NB4 (cell line): ENCODE measurements at regions not wholly inside any gene's neighbourhood (a gene's known extent, or its start where the extent isn't known, plus 50 kb on each side); places are given as distances from the start of the nearest gene placed in this dataset.

ENCODE experiments used
- POLR2A ChIP-seq: IDR thresholded peaks from 2 replicates; pipeline ENCODE4 v1.6.1; 2011; ENCODE audit warnings: mild to moderate bottlenecking; ENCODE audit not compliant: insufficient read length; ENCODE audit errors: extremely low read depth
- TF ChIP-seq, protein P1 (sequence below): IDR thresholded peaks from one replicate; pipeline ENCODE4 v1.5.1; 2012; ENCODE audit warnings: low read depth, low read length

DNA sequence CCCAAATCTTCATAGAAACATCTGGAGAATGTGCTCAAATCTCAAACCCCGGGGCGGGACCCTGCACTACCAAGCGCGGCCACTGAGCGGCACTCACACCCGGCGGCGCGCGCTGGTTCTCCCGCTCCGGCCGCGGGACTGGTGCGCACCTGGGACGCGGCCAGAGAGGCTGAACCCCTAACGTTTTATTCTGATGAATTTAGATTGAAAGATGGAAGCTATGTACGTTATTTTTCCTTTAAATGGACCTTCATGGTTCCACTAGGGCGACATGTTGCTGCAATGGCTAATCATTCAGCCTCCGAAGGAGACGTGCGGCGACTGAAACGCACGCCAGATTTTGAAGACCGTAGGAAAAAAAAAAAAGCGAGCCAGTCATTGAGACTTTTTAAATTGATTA is 107.0 kb upstream of the INSIG1 start:
- TF ChIP-seq, protein P1, sequence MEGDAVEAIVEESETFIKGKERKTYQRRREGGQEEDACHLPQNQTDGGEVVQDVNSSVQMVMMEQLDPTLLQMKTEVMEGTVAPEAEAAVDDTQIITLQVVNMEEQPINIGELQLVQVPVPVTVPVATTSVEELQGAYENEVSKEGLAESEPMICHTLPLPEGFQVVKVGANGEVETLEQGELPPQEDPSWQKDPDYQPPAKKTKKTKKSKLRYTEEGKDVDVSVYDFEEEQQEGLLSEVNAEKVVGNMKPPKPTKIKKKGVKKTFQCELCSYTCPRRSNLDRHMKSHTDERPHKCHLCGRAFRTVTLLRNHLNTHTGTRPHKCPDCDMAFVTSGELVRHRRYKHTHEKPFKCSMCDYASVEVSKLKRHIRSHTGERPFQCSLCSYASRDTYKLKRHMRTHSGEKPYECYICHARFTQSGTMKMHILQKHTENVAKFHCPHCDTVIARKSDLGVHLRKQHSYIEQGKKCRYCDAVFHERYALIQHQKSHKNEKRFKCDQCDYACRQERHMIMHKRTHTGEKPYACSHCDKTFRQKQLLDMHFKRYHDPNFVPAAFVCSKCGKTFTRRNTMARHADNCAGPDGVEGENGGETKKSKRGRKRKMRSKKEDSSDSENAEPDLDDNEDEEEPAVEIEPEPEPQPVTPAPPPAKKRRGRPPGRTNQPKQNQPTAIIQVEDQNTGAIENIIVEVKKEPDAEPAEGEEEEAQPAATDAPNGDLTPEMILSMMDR: peak; percentile 87
- no peak for TF ChIP-seq POLR2A
